Hepatic stellate cell (primary cell): ENCODE measurements at regions not wholly inside any gene's neighbourhood (a gene's known extent, or its start where the extent isn't known, plus 50 kb on each side); places are given as distances from the start of the nearest gene placed in this dataset.

Experiments used
- DNase-seq: peaks from one replicate; pipeline ENCODE4 v3.0.0; 2011; ENCODE audit warnings: low spot score

DNA sequence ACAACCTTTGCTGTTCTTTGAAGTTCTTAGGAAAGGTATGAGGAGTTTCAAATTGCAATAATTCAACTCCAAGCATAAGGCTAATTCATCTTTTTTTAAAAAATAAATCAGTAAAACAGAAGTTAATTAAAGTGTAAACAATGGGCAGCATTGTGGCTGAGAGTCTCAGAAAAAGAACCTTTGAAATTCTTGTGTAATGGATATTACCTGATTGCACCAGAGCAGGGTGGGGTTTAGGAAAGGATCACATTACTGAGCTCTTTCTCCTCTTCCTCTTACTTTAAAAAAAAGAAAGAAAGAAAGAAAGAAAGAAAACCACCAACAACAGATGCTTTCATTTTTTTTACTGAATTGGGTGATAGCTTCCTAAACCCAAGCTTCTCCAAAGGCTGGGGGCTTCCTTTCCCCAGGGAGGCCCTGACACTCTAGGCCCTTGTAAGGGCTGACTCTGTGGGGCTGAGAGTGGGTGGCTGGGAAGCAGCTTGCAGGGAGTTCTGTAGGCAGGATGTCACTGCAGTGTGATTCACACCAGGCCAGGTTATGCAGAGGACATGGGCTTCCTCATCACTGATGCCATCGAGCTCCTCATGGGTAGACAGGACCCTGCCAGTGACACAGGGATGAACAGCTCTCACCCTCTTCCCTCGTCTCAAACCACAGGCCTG, 564.5 kb downstream of the FGF9 start:
- DNase-seq = no peak

- no peak for DNase-seq
Observed at GRCh38 chr13:22235950-22236290, 565.0 kb downstream of the FGF9 start.

- no peak for DNase-seq
Observed at GRCh38 chr13:22238269-22238668, 567.4 kb downstream of the FGF9 start.

GRCh38 chr13:22240716-22241115, 569.8 kb downstream of the FGF9 start:
- DNase-seq = no peak

- no peak for DNase-seq
Observed at GRCh38 chr13:22243469-22244163, 572.7 kb downstream of the FGF9 start.

DNA sequence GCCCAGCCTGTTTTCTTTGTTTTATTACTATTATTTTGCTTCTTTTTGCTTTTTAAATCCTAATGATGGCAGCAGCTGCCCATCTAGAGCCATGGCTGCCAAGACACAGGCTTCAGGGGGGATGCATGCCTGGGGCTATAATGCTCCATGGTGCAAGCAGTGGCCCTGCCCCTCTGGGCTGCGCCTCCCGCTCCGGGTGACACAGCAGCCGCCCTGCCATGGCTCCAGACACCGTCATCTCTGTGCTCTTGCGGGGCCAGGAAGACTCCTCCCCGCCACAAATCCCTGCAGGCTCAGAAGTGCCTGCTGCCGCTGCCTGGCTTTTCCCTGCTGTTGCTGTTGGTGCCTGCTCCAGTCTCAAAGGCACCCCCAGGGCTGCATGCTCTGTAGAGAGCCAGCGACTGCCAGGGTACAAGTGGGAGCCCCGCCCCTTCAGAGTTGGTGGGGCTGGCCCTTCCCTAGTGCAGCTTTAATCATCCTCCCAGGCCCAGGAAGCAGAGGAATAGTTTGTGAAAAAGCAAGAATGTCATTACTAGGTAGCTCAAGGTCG, 581.5 kb downstream of the FGF9 start:
- no peak for DNase-seq

- no peak for DNase-seq
Observed at GRCh38 chr13:22253107-22253506, 582.2 kb downstream of the FGF9 start.

DNA sequence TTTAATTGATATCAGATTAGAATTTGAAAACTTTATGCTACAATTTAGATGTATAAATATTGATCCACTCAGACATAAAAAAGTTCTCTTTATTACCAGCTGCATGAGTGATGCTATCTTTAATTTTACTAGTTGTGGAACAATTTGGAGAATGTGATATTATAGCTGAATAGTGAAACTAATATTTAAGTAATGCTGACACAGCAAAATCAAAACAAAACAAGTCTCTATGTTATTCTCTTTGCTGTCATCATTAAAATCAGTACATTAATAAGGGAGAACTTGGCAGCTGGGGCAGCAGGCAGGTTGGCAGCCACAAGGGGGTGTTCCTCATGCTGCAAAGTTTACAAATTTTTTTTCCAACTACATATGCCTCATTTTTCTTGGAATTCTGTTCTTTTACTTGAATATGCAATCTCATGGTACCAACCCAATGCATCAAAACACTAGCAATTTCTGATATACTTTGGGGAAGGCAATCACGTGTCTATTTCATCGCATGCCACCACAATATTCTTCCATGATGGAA, 585.3 kb downstream of the FGF9 start:
- DNase-seq = no peak

GRCh38 chr13:22262001-22262885, 591.4 kb downstream of the FGF9 start:
- DNase-seq = no peak

- DNase-seq = no peak
Observed at GRCh38 chr13:22263185-22263584, 592.3 kb downstream of the FGF9 start.

DNA sequence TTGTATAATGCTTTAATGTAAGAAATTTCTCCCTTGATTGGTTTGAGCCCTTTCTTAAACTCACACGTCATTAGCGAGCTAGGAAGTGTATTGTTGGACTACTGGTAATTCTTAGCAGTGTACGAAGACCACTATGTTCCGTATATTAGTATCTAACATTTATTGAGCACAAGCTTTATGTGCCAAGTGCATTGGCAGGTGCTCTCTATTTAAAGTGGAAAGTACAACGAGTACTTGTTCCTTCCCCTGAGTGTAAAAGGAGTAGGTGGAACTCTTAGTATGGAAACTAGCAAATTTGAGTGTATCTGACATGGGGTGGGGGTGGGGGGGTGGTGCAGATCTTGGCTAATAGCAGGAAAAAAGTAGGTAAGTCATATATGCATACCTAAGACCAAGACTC, 594.7 kb downstream of the FGF9 start:
- no peak for DNase-seq

GRCh38 chr13:22270881-22271280, 600.0 kb downstream of the FGF9 start:
- DNase-seq = no peak

GRCh38 chr13:22271903-22272302, 601.0 kb downstream of the FGF9 start:
- no peak for DNase-seq

GRCh38 chr13:22275393-22275792, 604.5 kb downstream of the FGF9 start:
- DNase-seq = no peak

GRCh38 chr13:22276616-22277015, 605.7 kb downstream of the FGF9 start:
- no peak for DNase-seq

DNA sequence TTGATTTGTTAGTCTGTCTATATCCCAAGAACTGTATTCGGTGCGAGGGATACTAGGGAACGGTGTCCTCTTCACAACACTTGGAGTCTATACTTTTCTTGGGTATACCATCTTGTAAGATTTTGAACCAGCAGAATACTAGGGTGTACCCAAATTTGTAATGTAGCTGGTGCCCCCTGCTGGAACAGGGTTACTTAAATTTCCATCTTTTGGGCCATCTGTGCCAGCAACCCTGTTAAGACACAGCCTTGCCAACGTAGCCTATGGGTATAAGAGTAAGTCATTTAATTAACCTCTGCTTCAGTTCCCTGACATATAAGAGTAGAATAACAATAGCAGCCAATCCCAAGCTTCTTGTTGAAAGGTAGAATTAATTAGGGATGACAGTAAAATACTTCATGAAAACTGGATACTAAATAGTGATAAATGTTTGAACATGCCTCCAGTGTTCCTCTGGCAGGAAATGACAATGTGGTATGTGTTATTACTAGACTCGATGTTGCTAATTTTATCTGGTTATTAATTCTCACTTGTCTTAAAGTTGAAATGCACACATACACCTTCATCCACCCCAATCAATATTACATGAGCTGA, 607.6 kb downstream of the FGF9 start:
- DNase-seq = no peak

DNA sequence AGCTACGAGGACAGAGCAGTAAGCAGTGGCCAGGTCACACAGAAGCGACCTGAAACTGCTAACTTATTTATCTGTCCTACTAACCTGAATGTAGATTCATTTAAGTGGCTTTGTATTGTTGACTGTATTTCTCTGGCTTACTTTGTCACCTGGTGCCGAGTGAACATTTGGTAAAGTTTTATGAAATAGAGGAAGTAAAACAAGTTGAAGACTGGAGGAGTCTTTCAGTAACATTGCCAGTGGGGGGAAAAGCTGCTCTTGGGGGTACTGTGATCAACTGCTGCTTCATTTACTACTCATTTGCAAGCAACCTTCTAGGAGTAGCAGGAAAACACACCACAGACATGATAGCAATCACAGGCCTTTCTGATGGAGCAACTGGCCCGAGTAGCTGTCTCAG, 615.0 kb downstream of the FGF9 start:
- no peak for DNase-seq

GRCh38 chr13:22286338-22286737, 615.5 kb downstream of the FGF9 start:
- DNase-seq = no peak

DNA sequence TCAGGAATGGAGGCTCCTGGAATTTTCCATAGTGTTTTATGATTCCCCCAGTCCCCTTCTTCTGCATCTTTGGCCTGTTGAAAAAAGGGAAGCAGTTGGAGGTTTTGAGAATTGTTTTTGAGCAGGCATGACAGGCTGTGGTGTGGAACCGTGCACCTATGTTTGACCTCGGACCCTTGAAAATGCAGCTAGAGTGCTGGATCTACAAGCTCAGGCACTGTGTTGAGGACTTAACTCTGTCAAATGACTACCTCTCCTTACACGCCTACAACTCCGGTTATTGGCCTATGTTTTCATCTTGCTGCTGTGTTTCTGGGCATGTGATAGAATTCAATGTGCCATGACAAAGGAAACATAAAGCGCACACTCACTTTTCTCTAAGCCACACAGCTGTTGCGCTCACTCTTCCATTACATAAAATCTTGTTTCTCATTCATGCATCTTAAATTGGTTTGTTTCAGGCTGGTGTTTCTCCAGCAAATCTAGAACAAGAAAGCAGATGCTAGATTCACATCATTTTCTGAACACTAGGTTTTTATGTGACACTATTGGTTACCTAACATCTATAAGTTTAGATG, 616.6 kb downstream of the FGF9 start:
- no peak for DNase-seq

GRCh38 chr13:22288496-22288895, 617.6 kb downstream of the FGF9 start:
- no peak for DNase-seq

DNA sequence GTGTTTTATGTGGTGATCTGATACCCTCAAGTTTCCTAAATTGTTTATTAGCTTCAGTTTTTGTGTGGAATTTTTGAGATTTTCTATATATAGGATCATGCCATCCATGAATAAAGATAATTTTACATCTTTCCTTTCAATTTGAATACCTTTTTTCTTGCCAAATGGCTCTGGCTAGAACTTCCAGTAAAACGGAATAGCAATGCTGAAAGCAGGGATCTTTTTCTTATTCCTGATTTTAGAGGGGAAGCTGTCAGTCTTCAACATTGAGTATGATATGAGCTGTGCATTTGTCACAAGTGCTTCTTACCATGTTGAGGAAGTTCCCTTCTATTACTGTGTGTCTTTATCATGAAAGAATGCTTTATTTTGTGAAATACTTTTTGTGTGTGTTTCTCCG, 618.8 kb downstream of the FGF9 start:
- no peak for DNase-seq

GRCh38 chr13:22298530-22298929, 627.7 kb downstream of the FGF9 start:
- no peak for DNase-seq
